Suprapubic skin (tissue), 4 donors: ENCODE measurements at regions not wholly inside any gene's neighbourhood (a gene's known extent, or its start where the extent isn't known, plus 50 kb on each side); places are given as distances from the start of the nearest gene placed in this dataset.

Experiments used
- EP300 ChIP-seq: sonication (generic); formaldehyde crosslinking; IDR thresholded peaks from one replicate; pipeline ENCODE4 v1.6.1; 2017; ENCODE audit warnings: antibody characterized with exemption
- POLR2A ChIP-seq, 2 donors: fragments of 450-650 bp; IDR thresholded peaks; one replicate each; pipeline ENCODE4 v1.6.1; 2017; ENCODE audit warnings: antibody characterized with exemption in 2 of 2, mild to moderate bottlenecking in 2 of 2, moderate library complexity in 2 of 2
- POLR2AphosphoS5 ChIP-seq, 3 donors: sonication (generic); formaldehyde crosslinking; IDR thresholded peaks; one replicate each; pipeline ENCODE4 v1.6.1; 2017; ENCODE audit warnings: antibody characterized with exemption in 3 of 3
- TF ChIP-seq, protein P1 (sequence below), 2 donors: fragments of 200-600 bp in 1 of 2; fragments of 450-650 bp in 1 of 2; sonication (generic) in 1 of 2; IDR thresholded peaks; one replicate each; pipeline ENCODE4 v1.5.1; 2016 to 2019; ENCODE audit warnings: antibody characterized with exemption in 2 of 2, mild to moderate bottlenecking in 1 of 2, moderate library complexity in 1 of 2

DNA sequence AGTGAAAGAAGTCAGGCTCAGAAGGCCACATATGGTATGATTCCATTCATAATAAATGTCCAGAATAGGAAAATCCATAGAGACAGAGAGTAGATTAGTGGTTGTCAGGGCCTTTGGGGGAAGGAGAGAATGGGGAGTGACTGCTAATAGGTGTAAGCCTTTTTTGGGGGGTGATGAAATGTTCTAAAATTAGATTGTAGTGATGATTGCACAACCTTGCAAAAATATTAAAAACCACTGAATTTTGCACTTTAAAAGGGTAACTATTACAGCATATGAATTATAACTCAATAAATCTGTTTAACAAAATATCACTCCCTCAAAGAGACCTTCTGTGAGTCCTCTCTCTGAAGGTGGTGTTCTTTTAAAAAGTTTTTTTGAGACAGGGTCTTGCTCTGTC is 72.3 kb upstream of the GRK3 start:
- TF ChIP-seq, protein P1, sequence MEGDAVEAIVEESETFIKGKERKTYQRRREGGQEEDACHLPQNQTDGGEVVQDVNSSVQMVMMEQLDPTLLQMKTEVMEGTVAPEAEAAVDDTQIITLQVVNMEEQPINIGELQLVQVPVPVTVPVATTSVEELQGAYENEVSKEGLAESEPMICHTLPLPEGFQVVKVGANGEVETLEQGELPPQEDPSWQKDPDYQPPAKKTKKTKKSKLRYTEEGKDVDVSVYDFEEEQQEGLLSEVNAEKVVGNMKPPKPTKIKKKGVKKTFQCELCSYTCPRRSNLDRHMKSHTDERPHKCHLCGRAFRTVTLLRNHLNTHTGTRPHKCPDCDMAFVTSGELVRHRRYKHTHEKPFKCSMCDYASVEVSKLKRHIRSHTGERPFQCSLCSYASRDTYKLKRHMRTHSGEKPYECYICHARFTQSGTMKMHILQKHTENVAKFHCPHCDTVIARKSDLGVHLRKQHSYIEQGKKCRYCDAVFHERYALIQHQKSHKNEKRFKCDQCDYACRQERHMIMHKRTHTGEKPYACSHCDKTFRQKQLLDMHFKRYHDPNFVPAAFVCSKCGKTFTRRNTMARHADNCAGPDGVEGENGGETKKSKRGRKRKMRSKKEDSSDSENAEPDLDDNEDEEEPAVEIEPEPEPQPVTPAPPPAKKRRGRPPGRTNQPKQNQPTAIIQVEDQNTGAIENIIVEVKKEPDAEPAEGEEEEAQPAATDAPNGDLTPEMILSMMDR (IDR thresholded peaks at IDR 0.05): no peak
- no peak for TF ChIP-seq POLR2A (IDR thresholded peaks at IDR 0.05)
- no peak for TF ChIP-seq EP300
- TF ChIP-seq POLR2AphosphoS5 (IDR thresholded peaks at IDR 0.05): no peak
